GM19025 (cell line): ENCODE measurements at regions not wholly inside any gene's neighbourhood (a gene's known extent, or its start where the extent isn't known, plus 50 kb on each side); places are given as distances from the start of the nearest gene placed in this dataset.
"Not testable (repeated sequence)": the region's sequence is repeated elsewhere in the genome, so short reads cannot be mapped to it uniquely, and the experiment has no call there.

ENCODE experiments used
- ATAC-seq: cut with Tn5 transposase; IDR thresholded peaks from one replicate; pipeline ENCODE4 v1.9.1; 2021; ENCODE audit warnings: mild to moderate bottlenecking, low read depth, moderate library complexity; ENCODE audit not compliant: unreplicated experiment

DNA sequence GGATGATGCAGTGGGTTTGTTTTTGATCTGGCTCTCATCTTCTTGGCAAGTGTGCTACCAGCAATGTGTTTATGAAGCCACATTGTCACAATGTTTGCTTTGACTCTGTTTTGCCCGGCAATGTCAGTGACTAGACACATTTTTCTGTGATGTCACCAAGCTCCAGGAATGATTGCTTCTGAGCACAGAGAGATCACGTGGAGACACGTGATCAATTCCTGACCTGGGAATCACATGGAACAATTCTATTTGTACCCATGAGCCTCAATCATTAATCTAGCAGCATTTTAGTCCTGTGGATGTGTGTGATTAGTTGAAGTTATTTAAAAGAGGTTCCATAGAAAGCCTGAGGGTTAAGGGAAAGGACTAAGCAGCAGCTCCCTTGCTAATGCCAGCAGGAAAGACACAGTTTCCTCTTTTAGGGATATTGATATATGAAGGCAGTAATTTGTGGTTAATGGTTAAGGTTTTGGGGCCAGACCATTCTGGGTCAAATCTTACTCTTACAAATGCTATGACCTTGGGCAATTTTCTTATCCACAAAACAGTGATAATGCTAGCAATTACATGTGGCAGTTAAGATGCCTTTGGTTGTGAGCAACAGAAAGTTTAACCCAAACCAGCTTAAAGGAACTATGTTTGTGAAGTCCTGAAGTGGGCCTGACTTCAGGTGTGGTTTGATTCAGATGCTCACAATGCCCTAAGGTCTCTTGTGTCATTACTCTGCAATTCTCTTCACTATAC lies 59.0 kb downstream of the FASLG start:
- ATAC-seq, result no peak

DNA sequence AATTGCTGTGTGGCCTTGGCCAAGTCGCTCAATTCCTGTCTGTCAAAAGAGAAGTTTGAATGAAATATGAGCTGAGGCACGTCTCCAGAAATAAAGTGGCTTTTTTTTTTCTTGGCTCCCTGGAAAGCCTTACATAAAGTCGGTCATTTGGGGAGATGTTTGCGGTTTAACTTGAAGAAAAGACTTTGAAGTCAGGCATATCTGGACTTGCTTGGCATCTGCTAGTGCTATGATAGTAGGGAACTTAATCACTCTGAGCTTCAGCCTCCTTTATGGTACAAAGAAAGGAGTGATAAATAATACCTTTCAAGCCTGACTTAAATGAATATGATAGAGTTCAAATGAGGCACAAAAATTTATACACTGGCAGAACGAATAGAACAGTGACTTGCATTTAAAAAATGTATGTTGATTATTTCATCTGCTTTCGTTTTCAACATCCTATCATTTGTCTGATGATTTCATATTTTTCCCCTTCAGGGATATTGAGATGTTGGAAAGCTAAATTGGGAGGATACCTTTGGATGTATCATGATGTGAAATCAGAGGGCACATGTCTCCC lies 60.2 kb downstream of the FASLG start:
- no peak for ATAC-seq

DNA sequence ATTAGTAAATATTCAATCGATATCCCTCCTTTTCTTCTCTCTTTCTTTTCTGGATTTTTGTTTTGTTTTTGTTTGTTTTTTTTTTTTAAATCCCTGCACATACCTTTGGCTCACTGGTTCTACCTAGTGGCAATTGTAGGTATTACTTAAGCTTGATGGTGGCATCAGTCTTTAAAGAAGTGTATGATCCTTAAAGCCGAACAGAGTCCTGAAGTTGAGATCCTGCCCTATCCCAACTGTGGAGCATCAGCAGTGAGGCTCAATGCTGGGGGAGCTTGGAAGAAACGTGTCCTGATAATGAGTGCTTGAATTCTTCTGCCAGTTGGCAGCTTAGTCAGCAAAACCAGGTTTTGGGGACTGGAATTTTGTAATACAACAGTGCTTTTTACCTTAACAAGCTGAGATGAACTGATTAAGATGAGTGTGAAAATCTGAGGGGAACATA lies 60.8 kb downstream of the FASLG start:
- no peak for ATAC-seq

DNA sequence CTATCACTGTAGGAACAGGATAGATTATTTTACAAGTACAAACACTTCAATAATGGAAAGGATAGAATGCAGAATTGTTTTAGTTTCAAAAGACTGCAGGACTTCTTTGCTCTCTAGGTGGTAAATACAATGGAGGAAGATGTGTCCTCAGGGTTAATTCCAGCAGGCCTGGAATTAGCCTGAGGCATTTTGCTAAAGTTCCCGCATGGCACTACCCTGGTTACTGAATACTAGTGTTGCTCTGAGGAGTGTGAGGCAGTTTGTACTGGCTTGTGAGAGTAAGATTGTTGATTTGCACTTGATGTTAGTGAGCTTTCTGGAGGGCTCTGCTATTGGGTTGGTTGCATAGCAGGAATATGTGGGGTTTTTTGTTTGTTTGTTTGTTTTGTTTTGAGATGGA lies 61.4 kb downstream of the FASLG start:
- ATAC-seq, result no peak

DNA sequence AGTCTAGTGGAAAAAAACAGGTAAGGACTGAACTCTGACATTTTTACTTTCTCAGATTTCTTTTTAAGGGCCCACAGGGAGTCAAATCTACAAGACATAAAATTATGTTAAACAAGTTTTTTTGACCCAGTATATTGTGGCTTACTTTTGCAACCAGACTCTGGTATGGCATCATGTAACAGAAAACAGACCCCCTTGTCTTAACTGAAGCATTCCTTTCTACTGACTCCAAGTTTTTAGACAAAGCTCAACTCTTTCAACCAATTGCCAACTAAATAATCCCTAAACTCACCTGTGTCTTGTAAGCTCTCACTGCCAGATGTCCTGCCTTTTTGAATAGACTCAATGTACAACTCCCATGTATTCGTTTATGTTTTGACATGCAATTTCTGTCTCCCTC lies 64.3 kb downstream of the FASLG start:
- no peak for ATAC-seq

DNA sequence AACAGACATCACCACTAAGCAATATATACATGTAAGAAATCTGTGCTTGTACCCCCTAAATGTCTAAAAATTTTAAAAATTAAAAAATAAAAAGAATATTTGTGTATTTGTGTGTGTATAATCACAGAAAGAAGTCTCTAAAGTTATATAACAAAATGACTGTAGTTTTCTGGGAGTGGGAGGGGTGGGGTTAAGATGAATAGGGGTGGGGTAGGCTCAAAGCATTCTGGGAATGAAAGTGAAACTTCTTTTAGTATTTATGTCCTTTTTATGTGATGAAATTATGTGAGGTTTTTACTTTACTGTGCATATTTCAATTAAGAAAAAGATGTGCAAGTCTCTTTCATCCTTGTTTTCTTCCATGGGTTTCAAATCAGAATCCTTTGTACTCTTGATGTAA lies 65.3 kb downstream of the FASLG start:
- ATAC-seq, result no peak

DNA sequence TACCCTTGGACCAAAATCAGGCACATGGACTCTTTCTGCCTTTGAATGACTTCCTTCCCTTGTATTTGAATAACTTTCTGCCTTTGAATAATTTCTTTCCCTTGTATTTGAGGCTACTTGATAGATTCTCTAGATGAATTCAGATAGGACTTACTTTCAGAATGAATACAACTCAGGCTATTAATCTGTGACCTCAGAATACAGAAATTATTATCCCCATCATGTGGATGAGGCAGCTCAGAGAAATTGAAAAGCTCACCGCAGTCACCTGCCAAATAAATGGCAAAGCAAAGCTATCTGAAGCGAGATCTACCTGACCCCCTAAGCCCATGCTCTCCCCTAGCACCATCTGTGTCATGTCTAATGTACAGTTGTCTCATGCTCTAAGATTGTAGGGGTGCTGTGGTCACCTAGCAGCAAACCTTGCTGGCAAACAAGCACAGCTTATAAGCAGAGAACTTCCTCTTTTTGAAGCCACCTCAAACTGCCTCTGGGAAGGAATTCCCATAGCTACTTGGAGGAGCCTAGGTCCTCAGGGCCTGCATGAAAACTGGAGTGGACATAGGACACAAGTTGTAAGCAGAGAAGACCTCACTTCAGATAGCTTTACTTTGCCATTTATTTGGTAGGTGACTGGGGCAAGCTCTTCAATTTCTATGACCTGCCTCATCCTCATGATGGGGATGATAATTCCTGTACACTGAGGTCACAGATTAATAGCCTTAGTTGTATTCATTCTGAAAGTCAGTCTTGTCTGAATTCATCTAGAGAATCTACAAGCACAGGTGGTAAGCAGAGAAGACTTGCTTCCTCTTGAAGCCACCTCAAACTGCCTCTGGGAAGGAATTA lies 66.1 kb downstream of the FASLG start:
- peak; percentile 62 for ATAC-seq

DNA sequence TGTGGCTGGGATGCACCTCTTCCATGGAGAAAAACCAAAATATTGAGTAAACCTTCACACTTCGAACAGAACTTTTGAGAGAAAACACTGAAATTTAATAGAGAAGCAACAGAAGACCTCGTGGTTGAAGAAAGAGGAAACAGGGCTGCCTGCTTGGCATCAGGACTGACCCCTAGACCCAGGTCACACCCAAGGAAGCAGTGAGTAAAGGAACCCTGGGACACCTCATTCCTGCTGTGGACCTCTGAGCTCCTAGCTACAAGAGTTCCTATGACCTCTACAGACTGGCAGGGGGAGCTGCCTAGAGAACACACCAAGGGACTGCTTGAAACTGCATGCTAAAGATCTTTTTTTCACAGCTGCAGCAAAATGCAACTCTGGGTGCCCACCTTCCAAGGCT lies 67.8 kb downstream of the FASLG start:
- no peak for ATAC-seq

DNA sequence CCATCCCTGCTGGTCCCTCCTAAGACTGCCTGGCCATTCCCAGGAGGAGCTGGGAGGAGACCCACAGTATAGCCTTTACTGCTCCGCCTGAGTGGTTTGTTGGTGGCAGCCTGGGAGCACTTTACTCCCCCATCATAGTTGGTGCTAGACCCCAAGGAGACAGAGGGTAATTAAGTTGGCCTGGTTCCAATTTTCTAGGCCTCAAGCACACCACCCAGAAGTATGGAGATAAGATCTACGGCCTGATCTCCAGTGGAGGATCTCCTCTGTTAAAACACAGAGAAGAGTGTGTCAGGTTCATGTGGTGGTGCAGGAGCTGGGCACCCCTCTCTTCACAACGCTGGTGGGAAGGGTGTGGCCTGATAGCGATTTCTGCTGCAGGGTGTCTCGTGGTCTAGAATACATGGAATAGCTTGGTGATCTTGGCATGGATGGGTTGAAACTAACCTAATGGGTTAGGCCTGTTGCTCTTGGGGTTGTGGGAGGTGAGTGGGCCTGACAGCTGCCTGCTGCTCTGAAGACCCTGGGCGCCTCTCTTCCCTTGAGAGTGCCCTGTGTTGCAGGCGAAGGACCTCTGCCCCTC lies 68.5 kb downstream of the FASLG start:
- no peak for ATAC-seq

DNA sequence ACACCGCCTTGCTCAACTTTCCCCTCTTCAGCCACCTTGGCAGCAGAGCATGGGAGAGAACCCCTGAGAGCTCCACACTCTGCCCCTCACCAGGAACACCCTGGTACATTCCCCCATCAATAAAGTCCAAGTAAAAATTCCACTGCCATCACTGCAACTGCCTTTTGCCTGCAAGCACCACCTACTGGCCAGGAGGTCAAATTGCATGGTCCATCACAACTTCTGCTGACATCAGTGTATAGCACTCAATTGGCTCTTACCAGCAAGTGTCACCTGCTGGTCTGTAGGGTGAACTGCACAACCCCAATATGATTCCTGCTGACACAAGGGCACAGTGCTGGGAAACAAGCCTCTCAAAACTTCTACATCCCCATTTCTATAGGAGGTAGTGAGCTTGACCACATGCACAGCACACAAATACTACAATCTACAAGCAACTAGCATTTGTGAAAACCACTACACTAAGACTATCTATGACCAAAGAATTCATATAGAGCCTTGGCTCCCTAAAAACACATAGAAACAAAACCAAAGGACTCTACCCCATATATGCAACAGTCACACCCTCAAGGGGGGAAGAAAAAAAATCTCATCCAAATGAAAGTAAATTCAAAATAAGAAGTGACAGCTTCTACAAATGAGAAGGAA lies 69.2 kb downstream of the FASLG start:
- ATAC-seq, result peak; percentile 63

DNA sequence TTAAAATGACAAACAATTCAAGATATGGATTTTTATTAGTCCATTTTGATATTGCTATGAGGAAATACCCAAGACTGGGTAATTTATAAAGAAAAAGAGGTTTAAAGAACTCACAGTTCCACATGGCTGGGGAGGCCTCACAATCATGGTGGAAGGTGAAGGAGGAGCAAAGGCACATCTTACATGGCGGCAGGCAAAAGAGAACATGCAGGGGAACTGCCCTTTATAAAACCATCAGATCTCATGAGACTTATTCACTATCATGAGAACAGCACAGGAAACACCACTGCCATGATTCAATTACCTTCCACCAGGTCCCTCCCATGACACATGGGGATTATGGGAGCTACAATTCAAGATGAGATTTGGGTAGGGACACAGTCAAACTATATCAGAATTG lies 69.8 kb downstream of the FASLG start:
- not testable (repeated sequence) for ATAC-seq

DNA sequence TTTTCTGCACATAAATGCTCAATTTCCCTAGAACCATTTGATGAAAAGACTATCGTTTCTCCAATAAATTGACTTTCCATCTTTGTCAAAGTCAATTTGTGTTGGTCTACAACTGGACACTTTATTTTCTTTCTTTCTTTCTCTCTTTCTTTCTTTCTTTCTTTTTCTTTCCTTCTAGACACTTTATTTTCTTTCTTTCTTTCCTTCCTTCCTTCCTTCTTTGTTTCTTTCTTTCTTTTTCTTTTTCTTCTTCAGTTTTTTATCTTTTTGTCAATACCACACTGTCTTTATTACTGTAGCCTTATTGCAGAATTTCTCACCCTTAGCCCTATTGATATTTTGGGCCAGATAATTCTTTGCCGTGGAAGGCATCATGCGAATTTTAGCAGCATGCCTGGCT lies 73.5 kb downstream of the FASLG start:
- no peak for ATAC-seq

DNA sequence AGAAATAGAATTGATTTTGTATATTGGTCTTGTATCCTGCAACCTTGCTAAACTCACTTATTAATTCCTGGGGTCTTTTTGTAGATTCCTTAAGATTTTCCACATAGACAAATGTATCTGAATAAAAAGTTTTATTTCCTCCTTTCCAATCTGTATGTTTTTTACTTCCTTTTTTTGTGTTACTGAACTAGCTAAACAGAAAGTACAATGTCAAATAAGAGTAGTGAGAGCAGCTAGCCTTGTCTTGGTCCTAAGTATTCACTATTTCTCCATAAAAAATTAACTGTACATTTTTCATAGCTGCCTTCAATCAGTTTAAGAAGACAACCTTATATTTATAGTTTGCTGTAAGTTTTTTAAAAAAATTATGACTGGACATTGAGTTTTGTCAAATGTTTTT lies 74.9 kb downstream of the FASLG start:
- no peak for ATAC-seq

DNA sequence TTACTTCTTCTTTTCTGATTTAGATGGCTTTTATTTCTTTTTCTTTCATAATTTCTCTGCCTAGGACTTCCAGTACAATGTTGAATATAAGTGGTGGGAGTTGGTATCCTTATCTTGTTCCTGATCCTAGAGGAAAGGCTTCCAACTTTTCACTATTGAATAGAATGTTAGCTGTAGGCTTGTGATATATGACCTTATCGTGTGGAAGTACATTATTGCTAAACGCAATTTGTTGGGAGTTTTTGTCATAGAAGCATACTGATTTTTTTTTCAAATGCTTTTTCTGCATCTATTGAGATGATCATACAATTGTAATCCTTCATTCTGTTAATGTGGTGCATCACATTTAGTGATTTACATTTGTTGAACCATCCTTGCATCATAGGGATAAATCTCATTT lies 79.5 kb downstream of the FASLG start:
- ATAC-seq, result no peak

DNA sequence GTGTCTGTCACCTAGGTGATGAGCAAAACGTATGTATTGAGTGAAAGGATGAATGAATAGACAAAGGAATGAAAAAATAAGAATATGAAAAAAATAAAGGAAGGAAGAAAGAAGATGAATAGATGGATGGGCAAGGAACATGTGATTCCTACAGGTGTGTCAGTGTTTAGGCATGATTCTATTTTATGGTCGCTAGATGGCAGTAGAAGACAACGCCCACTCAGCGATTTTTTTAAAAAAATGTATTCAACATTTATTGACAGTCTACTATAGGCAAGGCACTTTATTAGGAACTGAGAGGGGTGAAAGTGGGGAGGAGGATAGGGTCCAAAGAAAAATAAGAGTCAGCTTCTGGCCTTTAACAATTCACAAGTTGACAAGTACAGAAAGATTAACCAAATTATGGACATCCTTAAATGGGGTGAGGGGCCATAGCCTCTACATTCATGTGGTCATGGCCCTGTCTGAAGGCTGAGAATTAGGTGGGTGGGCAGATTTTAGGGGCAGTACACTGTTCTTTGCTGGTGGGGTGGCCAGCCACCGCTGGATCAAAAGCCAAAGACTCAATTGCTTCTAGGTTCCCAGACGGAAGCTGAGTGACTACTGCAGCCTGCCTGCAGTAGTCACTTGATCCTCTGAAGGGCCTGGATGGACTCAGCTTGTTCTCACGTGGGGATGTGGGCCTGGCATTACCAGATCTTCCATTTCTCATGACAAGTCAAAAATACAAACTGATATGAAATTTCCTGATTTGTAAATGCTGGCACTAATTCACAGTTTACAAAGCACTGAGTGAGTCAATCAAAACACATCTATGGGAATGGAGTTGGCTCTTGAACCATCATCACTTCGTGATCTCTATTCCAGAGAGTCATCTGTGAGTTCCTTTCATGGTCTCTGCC lies 83.9 kb downstream of the FASLG start:
- no peak for ATAC-seq

DNA sequence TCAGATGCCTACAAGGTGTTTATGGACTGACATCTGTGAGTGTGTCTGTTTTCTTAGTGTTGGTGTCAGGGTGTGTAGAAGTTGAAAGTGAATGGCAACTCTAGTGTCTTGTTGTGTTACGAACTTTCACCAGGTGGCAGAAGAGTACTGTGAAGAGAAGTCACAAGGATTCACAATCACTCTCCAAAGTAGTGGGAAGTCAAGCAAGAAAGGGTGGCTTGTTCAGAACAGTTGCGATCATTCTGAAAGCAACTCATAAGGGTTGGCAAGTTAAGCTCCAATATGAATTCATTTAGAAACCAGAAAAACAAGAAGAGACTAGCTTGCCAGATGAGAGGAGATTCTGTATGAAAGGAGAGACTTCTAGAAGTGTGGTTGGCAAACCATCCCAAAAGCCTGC lies 86.1 kb downstream of the FASLG start:
- ATAC-seq, result peak; percentile 54

DNA sequence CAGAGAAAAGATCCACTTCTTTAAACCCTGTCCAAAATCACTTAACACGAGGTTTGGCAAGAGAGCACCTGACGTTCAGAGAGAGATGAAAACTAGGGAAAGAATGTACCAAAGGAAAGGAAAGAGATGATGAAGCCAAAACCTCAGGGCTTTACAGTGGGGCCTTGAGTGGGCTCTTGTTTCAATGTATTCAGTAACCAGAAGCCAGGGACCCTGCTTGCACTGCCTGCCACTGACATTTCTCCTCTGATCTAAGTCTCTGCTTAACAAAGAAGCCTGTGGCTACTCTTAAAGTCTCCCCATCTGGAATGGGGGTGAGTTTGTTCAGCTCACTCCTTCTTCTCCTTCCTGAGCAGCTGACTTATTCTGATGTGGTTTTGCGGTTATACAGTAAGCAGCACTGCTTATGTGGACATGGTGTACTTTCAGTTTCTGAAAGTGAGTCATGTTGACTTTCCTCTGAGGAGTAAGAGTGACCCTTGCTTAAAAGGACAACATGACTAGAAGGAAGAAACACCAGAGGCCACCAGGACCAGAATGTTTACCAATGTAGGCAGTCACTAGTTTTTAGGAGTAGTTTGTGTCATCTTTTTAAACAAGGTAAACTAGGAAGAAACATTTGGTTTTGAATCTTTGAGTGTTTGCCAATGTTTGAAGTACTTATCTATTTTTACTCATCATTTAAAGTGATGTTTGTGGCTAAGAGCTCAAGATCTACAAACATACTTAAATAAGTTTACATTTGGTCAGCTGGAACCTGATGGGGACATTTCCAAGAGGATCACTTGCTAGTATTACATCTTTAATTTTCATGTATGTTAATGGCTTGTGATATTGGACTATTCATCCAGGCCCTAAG lies 87.4 kb downstream of the FASLG start:
- ATAC-seq, result peak; percentile 83

DNA sequence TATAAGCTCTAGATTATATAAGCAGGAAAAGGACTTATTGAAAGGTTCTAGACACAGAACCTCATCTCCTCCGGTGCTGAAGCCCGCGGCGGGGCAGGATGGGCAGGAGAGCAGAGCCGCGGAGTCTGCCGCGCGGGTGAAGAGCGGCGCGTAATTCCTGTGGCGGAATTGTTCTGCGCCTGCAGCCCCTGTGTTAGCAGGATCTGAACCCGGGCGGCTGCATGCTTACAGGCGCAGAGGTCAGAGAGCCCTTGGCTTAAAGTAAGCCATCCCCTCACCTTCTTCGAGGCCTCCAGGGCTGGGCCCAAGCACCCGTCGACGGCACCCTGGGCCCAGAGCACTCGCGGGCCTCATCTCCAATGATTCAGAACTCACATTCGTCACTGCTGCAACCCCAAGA lies 89.3 kb downstream of the FASLG start:
- ATAC-seq, result no peak

DNA sequence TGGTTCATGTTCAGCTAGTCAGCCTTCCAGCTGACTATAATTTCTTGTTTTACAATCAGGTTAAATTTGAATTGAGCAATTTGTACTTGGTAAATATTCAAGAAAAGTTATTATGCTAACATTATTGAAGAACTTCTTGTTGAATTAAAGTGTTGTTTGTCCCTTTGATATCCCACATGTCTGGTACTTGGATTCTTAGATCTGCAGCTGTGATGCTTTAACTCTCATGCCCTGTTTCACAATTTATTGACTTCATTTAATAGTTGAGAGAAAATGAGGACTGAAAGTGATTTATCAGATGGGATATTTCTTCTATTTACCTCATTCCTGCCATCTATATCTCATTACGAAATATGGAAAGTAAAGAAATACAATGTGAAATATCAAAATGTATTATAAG lies 92.8 kb downstream of the FASLG start:
- no peak for ATAC-seq
